DMS 273 (cell line): ENCODE measurements at regions not wholly inside any gene's neighbourhood (a gene's known extent, or its start where the extent isn't known, plus 50 kb on each side); places are given as distances from the start of the nearest gene placed in this dataset.

Source experiments
- DNase-seq: peaks from one replicate; lab custom pipeline; 2025; ENCODE audit not compliant: unreplicated experiment; lab: John Stamatoyannopoulos, UW

DNA sequence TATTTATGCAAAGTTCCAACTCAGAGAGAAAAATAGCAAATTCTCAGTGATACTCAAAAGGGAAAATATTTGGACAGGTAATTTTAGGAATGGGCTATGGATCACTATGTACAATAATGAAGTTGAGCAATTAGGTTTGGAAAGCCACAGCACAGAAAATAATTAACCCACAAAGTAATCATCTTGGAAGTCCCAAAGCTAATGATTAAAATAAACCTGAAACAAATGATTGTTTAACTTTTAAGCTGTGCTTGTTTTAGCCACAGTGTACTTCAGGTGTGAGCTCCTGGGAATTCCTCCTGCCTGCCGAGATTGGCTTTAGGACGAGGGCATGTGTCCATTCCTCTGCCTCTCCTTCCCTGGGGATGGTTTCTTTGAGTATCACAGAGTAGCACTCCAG lies 403.9 kb downstream of the ZSWIM6 start:
- no peak for DNase-seq

- no peak for DNase-seq
Observed at GRCh38 chr5:61737301-61737963, 405.4 kb downstream of the ZSWIM6 start.

GRCh38 chr5:61737964-61738340 lies 405.9 kb downstream of the ZSWIM6 start:
- DNase-seq, result no peak

DNA sequence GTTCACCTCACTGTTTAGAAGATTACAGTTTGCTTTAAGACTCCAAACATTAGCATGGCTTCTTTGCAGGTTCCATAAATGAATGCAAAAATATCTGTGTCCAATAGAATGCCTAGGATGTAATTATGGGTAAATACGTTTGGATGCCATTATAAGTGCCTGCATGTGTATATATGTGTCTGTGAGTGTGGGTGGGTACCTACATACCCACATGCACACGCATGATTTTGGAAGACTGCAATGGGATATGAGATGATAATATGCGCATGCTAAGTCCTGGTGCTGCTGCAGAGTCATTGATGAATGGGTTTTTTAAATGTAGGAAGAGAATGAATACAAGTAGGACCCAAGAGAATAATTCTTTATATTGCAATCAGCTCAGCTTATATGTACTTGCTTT lies 406.4 kb downstream of the ZSWIM6 start:
- DNase-seq, result no peak

GRCh38 chr5:61744690-61745619 lies 412.9 kb downstream of the ZSWIM6 start:
- DNase-seq, result peak; percentile 6

GRCh38 chr5:61746831-61747575 lies 414.9 kb downstream of the ZSWIM6 start:
- DNase-seq, result no peak

DNA sequence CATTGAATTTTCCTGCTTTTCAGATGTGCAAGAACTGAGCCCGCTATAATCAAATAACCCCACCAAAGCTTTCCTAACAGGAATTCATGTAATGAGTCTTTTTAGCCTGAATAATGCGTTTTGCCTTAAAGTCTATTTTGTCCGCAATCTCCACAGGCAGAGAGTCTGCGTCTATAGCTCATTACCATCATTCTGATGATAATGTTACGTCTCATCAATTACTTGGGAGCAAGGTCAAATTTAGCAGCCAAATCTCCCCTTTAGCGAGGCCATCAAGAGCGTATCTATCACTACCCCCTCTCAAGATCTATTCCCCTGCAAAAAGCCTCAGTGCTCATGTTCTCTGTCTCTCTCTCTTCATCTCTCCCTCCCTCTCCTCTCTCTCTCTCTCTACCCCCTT lies 416.1 kb downstream of the ZSWIM6 start:
- no peak for DNase-seq

- DNase-seq, result no peak
Observed at GRCh38 chr5:61748651-61749050, 416.6 kb downstream of the ZSWIM6 start.

GRCh38 chr5:61752588-61752987 lies 420.5 kb downstream of the ZSWIM6 start:
- DNase-seq, result no peak

GRCh38 chr5:61754792-61755191 lies 422.7 kb downstream of the ZSWIM6 start:
- no peak for DNase-seq

GRCh38 chr5:61755726-61756222 lies 423.7 kb downstream of the ZSWIM6 start:
- DNase-seq, result peak; percentile 80

DNA sequence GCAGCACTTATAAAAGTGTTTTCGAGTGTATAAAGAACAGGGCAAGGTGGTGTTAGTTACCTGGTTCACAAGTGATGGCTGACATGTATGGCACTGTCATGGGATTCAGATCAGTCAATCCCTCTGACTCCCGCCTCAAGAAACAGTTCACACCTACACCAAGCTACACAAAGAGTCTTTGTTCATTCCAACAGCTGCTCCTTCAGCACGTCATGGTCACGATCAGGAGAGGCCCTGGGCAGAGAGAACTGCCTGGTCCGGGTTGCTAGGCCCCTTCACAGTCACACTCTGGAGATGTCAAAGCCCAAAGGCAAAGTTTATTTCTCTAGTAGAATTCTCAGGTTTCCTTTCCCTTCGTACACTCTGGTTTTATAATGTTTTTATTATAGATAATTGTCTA lies 426.7 kb downstream of the ZSWIM6 start:
- peak; percentile 59 for DNase-seq

- DNase-seq, result no peak
Observed at GRCh38 chr5:61765471-61765870, 433.4 kb downstream of the ZSWIM6 start.

DNA sequence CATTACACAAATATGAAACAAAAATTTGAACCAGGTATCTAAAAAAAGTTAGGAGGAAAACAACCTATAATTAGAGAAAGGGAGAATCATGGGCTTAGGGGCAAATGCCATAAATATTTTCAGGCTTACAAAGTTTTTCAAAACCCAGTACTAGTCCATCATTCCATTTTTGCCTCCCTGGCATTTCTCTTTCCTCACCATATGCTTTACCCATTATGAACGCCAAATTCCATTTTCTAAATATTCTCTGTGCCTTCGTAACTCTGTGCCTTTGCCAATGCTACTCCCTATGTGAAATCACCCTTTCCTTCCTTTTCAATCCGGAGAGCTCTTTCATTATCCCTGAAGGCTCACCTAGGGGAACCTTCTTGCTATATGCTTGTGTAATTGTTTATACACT lies 434.1 kb downstream of the ZSWIM6 start:
- no peak for DNase-seq

- DNase-seq, result no peak
Observed at GRCh38 chr5:61767231-61768080, 435.4 kb downstream of the ZSWIM6 start.

DNA sequence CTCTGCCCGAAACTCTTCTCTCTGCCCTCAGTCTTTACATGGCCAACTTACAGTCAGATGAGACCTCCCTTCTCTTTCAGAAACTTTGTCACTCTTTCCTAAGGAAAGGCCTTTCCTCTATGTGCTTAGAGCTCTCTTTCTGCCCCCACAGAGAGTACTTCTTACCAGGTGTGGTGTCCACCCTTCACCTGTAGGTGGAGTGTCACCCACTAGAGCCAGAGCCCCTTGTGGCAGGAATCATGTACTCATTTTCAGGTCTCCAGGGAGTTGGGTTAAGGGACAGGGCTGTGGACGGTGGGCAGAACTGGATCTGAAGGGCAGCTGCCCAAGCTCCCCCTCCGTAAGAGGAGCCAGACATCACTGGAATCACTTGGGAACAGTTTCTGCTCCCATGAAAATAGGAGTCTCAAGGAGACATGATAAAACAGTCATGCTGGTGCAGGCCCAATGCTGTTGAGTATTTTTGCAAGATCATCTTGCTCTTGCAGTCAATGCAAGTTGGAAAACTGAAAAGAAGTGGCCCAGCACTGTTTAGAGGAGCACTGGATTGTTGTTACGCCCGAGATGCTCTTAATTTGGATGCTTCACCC lies 436.7 kb downstream of the ZSWIM6 start:
- peak; percentile 79 for DNase-seq

- DNase-seq, result no peak
Observed at GRCh38 chr5:61771062-61771461, 439.0 kb downstream of the ZSWIM6 start.

GRCh38 chr5:61771808-61772207 lies 439.8 kb downstream of the ZSWIM6 start:
- no peak for DNase-seq

GRCh38 chr5:61775901-61776300 lies 443.8 kb downstream of the ZSWIM6 start:
- DNase-seq, result no peak

DNA sequence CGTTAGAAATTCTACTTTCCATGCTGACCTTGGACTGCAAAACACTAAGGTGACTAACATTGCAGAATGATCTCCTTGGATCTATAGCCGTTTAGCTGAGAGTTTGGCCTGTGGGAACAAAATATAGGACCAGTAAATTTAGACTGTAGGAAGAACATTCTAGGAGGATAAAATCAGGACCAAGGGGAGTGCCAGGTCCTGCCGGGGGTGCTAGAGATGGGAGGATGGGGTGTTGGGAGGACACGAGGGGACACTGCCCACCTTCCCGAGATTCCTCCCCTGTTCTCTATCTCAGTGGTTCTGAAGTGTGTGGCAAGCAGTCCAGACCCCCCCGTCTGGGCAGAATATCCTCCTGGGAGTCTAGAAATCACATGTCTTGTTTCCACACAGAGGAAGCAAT lies 445.2 kb downstream of the ZSWIM6 start:
- DNase-seq, result no peak
